ENCODE measurements at regions not wholly inside any gene's neighbourhood (a gene's known extent, or its start where the extent isn't known, plus 50 kb on each side); places are given as distances from the start of the nearest gene placed in this dataset.

DNA sequence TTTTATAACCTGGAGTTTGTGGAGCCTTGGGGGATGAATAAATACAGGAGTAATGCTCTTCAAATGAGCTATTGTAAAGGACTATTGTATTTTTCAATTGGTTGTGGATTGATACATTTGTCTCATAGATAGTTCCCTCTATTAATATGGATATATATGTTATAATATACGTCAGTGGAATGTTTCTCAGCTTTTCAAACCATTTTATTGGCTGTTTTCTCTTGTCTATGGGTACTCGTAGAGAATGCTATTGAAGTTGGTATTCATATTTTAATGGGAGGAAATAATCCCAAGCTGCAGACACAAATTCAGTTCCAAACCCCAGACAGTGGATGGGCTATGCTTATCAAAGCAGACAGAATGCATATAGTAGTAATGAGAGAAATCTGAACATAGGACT, 181.8 kb upstream of the DAB2 start:
- DNase-seq (ENCODE audit: low read depth in 2 of 2): no peak

DNA sequence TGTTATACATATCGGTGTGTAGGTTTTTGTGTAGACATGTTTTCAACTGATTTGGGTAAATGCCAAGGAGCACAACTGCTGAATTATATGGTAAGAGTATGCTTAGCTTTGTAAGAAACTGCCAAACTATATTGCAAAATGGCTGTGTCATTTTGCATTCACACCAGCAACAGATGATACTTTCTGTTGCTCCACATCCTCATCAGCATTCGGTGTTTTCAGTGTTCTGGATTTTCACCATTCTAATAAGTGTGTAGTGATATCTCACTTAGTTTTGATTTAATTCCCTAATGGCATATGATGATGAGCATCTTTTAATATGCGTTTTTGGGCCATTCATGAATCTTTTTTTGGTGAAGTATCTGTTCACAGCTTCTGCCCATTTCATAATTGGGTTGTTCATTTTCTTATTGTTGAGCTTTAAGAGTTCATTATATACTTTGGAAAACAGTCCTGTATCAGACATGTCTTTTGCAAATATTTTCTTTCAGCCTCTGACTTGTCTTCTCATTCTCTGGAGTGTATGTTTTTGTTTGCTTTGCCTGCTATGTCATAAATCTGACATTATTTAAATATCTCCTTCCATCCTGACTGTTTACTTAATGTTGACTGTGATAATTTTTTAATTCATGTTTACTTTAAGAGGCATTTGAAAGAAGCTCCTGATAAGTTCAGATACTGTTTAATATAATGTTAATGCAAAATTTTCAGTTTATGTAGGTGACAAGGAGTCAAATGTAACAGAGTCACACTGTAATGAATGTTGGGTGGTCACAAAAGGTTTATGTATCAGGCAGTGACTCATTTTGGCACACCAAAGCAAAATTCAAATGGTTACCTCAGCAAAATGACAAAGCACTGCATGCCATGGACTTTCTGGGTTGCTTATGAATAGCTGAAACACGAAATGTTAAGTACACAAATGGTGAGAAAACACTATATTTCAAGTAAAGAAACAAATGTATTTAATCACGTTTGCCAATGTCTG, 181.1 kb upstream of the DAB2 start:
- no peak for DNase-seq (ENCODE audit: low read depth in 2 of 2)

DNA sequence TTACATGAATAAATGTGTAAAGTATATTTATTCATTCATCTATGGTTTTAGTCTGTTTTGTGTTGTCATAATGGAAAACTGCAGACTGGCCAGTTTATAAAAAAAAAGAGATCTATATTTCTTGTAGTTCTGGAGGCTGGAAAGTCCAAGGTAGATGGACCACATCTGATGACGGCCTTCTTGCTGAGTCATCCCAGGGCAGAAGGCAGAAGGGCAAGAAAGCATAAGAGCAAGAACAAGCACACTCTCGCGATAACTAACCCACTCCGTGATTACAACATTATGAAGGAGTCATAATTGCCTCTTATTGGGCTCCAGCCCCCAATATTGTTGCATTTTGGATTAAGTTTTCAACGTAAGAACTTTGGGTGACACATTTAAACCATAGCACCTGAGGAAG, 180.4 kb upstream of the DAB2 start:
- no peak for DNase-seq (ENCODE audit: low read depth in 2 of 2)

DNA sequence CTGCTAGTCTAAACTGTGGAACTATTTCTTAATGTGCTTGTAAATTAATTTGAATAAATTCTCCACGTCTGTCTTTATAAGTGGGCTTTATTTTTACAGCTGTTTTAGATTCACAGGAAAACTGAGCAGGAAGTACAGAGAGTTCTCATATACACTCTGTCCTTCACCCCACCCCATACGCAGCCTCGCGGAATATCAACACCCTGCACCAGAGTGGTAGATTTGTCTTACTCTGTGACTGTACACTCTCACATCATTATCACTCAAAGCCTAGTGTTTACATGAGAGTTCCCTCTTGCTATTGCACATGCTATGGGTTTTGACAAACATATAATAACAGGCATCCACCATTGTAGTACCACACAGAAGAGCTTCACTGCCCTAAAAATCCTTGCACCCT, 179.7 kb upstream of the DAB2 start:
- no peak for DNase-seq (ENCODE audit: low read depth in 2 of 2)

DNA sequence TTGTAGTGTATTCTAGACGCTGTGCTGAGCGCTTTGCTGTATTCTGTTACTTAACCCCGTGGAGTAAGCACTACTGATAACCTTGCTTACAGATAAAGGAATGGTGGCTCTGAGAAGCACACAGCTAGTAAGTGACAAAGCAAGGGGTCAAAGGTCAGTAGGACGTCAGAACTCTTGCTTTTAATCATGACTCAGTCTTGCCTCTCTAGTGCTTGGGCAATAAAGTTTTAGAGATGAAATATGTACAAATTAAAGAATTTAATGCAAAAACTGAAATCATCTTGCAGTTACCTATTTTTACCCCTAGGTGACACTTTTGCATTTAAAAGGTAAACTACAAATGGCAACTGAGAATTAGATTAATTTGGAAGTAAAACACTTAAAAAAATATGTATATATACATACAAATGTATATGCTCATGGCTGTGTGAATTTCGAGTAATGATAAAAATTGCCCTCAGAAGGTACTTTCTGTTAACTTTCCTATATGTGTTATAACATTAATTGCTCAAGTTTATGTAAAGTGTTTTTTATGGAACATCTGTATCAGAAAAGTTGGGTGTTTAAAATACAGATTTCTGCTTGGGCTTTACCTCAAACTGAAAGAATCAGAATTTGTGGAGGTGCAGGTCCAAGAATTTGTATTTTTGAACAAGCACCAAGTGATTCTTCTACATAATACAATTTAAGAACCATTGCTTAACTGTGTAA, 175.1 kb upstream of the DAB2 start:
- DNase-seq (ENCODE audit: low read depth in 2 of 2): no peak

DNA sequence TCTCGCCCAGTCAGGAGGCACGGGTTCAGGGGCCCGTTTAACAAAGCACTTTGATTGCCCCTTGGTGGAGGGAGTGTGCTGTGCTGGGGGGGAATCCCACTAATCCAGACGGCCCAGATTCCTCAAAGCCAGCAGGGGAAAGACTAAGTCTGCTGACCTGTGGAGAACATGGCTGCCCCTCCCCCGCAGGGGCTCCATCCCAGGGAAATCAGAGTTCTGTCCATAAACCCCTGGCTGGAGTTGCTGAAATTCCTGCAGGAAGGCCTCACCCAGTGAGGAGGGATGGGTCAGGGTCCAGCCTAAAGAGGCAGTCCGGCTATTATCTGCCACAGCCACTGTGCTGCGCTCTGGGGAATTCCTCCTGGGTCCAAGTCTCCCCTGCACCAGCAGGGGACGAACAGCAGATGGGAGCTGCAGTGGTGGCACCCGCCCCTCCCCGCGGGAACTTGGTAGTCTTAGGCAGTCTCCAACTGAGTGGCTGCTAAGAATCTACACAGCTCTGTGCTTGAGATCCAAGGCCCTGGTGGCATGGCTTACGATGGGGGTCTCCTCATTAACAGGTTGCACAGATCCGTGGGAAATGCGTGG, 174.0 kb upstream of the DAB2 start:
- no peak for DNase-seq (ENCODE audit: low read depth in 2 of 2)

DNA sequence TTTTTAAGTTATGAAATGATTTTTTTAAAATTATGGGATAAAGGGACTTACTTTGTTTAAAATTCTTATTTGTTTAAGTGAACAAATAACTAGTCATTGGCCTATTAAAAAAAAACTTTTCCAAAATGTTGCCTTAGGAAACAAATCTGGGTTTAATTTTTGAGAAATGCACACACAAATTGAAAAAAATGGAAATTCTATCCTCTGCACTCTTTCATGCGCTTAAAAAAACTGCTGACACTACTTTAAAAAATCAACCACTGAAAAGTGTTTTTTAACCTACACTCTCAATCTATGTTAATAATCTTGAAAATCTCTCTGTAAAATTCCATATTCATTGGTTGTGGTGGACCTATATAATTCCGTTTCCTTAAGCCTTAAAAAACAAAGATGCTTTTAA, 163.4 kb upstream of the DAB2 start:
- no peak for DNase-seq (ENCODE audit: low read depth in 2 of 2)

DNA sequence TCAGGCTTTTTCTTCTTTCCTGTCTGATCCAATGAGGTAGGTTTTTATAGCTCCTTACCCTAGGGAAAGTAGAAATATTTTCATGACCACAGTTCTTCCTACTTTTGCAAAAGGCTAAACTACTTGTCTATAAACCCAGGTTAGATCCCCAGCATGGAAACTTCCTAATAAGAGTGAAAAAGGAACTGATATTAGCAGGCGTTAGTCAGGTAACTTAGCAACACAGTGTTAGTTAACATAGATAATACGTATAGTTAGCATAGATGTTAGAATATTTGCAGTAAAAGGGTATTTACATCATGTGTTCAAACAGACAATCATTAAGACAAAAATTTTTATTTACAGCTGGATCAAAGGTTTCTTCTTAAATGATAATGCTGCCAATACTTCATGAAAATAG, 162.9 kb upstream of the DAB2 start:
- DNase-seq (ENCODE audit: low read depth in 2 of 2): no peak

DNA sequence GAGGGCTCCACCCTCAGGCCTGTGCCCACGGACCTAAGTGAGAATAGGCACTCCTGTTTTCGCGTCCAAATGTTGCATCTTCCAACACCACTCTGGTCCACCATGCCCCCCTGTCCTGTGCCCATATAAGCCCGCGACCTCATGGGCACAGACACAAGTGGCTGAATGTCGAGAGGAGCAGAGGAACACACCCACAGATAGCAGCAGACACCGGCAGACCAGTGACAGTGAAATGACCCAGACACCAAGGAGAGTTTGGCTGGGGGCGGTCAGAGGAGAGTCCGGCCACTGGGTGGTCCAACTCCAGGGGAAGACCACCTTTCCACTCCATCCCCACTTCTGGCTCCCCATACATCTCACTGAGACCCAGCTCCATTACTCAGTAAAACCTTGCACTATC, 161.4 kb upstream of the DAB2 start:
- no peak for DNase-seq (ENCODE audit: low read depth in 2 of 2)

DNA sequence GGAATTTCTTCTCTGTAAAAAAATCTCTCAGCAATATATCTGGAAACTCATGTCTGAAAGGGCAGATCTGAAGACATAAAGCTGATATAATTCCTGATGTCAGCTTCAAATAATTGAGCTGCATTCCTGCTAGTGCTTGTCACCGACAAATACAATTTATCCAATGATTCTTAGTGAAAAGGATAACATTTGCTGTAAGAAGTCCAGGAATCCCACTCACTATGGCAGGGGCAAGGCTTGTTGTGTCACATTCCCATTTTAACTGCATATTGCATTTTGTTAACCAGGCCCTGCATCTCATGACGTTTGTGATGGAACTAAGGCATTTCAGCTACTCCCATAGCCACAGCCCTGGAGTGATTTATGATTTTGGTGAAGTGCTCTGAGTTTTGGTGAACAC, 160.1 kb upstream of the DAB2 start:
- DNase-seq (ENCODE audit: low read depth in 2 of 2): no peak

DNA sequence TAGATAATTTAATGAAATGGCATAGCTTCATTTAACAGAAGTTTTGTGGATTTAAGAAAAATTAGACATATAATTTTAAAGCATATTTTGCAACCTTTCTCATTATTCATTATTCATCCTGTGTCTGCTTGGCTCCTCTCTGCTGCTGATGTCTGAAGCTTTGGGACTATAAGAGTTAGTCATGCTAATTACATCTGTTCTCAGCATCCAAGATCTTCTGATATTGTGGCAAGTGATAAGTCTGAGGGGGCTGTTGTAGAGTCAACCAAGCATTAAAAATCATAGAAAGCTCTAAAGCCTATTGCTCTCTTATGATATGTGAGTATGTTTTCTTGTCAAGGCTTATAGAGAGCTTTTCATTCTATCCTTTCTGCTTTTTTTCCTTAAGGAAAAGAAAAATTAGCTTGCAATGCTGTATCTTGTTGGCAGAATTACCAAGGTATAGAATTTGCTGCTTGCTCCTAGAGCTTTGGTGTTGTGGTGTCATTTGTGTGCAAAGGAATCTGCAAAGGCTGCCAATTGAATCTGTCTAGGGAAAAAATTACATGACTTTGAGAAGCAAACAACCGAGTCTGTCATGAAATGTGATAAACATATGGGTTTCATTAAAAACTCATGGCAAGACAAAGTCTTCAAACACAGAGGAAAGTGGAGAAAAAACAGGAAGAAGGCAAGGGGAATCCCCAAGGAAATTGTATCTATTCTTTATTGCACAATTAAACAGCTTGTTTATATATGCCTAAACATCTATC, 156.1 kb upstream of the DAB2 start:
- DNase-seq (ENCODE audit: low read depth in 2 of 2): no peak

DNA sequence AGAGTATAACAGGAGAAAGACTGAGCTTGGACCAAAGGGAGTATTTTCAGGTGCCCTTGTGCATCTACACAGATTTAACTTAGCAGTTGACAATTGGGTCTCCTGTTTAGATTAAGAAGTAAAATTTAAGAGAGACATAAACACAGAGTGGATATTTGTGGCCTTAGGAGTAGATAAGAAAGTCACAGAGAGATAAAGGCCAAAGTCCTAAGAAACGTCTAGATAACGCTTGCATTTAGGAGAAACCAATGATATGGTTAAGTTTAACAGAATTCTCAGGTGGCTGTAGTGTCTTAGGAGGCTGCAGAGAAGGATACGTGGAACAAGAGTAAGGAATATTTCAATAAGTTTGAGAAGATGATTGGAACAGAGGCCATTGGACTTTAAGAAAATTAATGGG, 155.0 kb upstream of the DAB2 start:
- no peak for DNase-seq (ENCODE audit: low read depth in 2 of 2)

DNA sequence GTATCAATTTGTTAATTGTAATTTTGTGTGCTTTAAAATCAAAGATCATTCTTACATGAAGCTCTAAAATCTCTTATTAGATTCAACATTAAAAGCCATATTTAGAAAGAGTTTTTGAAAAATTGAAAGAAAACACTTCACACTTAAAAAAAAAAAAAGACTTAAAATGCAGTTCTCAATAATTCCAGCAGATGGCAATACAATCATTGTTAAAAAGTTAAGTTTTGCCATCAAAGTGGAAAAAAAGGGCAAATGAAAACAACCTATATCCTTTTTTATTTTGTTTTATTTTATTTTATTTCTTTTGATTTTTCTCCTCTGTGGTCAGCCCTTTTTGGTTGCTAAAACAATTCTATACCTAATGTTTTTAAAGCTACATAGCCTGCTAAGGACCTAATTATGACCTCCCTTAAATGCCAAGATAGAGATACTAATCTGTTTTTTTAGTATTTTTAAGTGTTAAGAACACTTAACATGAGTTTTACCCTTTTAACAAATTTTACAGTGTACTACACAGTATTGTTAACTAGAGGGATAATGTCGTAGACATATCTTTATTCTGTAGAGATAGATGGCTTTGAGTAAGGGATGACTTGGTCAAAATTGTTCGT, 154.2 kb upstream of the DAB2 start:
- DNase-seq (ENCODE audit: low read depth in 2 of 2): no peak

DNA sequence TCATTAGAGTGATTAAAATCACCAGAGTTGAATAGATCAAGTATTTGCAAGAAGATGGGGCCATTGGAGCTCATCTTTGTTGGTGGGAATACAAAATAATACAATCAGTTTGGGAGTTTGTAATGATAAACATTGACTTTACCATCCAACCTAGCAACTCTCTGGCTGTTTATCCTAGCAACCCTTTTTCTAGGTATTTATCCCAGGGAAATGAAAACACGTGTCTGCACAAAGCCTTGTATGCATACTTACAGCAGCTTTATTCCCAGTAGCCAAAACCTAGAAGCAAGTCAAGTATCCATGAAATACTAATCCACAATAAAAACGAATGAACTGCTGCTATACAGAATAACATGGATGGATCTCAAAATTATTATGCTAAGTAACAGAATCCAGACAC, 152.7 kb upstream of the DAB2 start:
- DNase-seq (ENCODE audit: low read depth in 2 of 2): no peak

DNA sequence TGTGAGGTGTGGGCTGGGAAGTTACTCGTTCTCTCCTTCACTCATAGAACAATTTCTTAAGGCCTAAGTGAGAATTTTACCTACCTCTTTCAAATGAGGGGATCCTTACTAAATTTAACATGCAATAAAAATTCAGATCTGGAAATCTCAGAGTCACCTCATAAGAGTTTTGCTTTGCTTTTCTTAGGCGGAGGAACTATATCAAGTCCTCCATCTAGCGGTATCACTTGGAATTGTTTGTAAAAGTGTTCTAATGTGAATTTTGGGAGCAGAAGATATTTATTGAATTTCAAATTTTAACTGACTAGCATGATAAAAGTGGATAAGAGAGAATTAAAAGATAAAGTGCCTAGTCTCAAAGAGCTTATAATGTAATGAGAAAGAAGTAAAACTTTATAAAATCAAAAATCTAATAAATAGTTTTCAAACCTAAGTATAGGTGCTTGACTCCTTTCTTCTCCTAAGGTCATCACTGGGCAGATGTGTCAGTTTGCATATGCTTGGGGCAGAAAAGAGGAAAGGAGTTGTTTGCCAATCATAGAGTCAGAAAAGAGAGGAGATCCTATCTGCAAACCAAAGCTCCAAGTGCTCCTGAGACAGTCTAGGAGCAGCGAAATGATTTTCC, 145.7 kb upstream of the DAB2 start:
- no peak for DNase-seq (ENCODE audit: low read depth in 2 of 2)

DNA sequence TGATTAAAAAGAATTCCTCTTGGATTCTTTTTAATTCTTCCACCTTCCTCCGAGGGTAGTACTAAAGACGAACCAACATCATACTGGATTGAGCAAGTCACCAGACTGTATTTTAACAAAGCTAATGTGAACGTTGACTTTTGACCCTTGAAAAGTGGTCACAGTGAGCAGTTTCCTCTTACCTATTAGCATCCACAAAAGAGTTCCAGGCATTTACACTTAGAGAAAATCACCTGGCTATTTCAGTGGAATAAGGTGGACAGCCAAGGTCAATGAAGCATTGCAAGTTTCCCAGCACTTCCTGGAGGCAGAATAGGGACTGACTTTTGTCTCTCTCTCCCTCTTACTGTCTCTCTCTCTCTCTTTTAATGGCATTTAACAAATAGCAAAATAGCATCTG, 145.1 kb upstream of the DAB2 start:
- DNase-seq (ENCODE audit: low read depth in 2 of 2): no peak

DNA sequence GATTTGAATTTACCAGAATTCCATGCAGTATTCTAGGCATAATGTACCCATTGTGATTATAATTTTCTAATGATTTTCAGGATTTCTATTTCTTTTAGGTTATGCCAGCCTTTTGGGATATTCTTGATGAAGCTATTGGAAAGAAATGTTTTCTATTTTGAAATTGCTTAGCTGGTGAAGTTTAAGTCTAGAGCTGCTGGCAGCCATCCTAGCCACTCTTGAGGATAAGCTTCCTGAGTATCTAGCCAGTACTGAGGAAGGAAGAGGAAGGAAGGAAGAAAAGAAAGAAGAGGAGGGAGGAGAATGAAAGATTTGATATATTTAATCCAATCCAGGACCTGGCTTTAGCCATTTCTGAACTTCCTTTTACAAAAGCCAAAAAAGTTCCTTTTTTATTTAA, 142.1 kb upstream of the DAB2 start:
- DNase-seq (ENCODE audit: low read depth in 2 of 2): no peak

DNA sequence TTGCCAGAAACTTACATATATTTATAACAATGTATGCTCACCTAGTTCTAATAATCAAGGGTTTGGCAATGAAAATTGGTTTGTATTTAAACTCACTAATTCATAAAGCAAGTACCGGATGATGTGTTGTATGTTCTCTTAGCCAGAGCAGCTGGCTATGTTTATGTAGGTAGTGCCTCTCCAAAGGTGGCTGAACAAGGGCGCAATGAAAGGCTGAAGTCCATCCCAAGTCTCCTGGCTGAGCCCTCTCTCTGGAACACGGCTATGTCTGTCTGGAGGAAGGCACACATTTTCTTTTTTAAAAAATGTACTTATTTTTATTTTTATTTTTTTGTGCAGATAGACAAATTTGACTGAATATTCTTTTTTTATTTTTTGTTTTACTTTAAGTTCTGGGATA, 141.2 kb upstream of the DAB2 start:
- DNase-seq (ENCODE audit: low read depth in 2 of 2): no peak

DNA sequence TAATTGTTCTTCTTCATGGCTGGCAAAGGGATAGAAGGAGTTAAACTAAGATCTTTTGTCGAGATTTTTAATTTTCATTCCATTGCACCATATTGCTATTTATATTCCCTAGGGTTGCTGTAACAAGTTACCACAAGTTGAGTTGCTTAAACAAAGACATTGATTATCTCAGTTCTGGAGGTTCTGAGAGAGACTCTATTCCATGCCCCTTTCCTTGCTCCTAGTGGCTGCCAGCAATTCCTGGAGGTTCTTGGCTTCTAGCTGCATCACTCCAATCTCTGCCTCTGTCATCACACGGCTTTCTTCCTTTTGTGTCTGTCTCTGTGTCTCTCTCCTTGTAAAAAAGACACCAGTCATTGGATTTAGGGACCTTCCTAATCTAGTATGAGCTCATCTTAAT, 136.6 kb upstream of the DAB2 start:
- DNase-seq (ENCODE audit: low read depth in 2 of 2): no peak

DNA sequence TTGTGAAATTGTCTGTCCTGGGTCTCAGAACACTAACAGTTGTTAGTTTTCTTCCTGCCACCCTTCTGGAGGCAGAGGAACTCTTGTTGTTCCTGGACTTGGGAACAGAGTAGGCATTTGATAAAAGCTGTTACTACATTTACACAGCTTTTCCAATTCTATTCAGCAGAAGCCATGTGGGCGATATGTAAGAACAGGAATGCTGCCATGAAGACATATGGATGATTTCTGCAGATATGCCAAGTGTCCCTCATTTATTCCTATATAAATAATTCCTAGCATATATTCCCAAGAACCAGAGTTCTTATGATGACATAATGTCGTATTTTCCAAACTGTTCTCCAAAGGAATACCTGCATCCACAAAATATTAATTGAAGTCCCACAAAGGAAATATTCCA, 135.9 kb upstream of the DAB2 start:
- no peak for DNase-seq (ENCODE audit: low read depth in 2 of 2)

DNA sequence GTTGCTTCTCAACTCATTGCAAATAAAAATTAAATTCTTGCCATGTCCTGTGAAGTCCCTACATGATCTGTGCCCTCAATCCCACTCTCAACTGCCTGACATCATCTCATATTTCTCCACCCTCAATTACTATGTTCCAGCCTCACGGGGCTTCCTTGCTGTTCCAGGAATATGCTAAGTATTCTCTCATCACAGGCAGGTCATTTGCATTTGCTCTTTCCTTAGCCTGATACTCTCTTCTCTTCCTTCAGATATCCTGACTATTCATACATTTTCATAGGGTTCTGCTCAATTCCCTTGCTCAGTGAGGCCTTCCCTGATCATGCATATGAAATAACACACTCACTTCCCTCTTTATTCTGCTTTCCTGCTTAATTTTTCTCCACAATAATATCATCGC, 135.1 kb upstream of the DAB2 start:
- DNase-seq (ENCODE audit: low read depth in 2 of 2): no peak
